GM12891 (cell line): ENCODE measurements at regions not wholly inside any gene's neighbourhood (a gene's known extent, or its start where the extent isn't known, plus 50 kb on each side); places are given as distances from the start of the nearest gene placed in this dataset.

Experiments
- DNase-seq: peaks from one replicate; pipeline ENCODE4 v3.0.0; 2011; ENCODE audit warnings: low spot score; ENCODE audit not compliant: insufficient read length
- FAIRE-seq: peaks from 2 replicates; lab custom pipeline; 2011; peaks lifted over from hg19 to GRCh38; lab: Jason Lieb, UNC
- PAX5 ChIP-seq: IDR thresholded peaks from 2 replicates; pipeline ENCODE4 v1.6.1; 2011; ENCODE audit warnings: low read length, moderate library complexity, mild to moderate bottlenecking; ENCODE audit not compliant: insufficient read depth, severe bottlenecking
- POLR2A ChIP-seq: IDR thresholded peaks from 2 replicates; pipeline ENCODE4 v1.6.1; 2011; ENCODE audit warnings: low read depth, low read length, control low read depth
- POLR2AphosphoS5 ChIP-seq: IDR thresholded peaks from 2 replicates; pipeline ENCODE4 v1.6.1; 2011; ENCODE audit warnings: low read depth, low read length, control low read depth
- POU2F2 ChIP-seq: IDR thresholded peaks from 2 replicates; pipeline ENCODE4 v1.6.1; 2011; ENCODE audit warnings: low read depth, mild to moderate bottlenecking, control low read depth, low read length, moderate library complexity
- SPI1 ChIP-seq: IDR thresholded peaks from 2 replicates; pipeline ENCODE4 v1.6.1; 2011; ENCODE audit warnings: low read depth, low read length, control low read depth
- TAF1 ChIP-seq: IDR thresholded peaks from 2 replicates; pipeline ENCODE4 v1.6.1; 2011; ENCODE audit warnings: low read depth, low read length, control low read depth

- no peak for FAIRE-seq
Observed at GRCh38 chr15:37814847-37815515, 119.5 kb upstream of the TMCO5A start.

GRCh38 chr15:37818152-37818677 lies 116.2 kb upstream of the TMCO5A start:
- FAIRE-seq (no peak), DNase-seq (no peak)
- TF ChIP-seq SPI1 (no peak), PAX5 (no peak), TAF1 (no peak), POU2F2 (no peak), POLR2A (no peak), POLR2AphosphoS5 (no peak)

More at GRCh38 chr15:37814847-37815515, 119.5 kb upstream of the TMCO5A start:
- TF ChIP-seq PAX5 (no peak), TAF1 (no peak), POU2F2 (no peak), POLR2AphosphoS5 (no peak), POLR2A (no peak), SPI1 (no peak)
- DNase-seq = no peak

- FAIRE-seq = no peak
- TF ChIP-seq PAX5 (no peak), SPI1 (no peak)
- no peak for DNase-seq
Observed at GRCh38 chr15:37819191-37819590, 115.2 kb upstream of the TMCO5A start.

GRCh38 chr15:37820380-37821128 lies 113.9 kb upstream of the TMCO5A start:
- TF ChIP-seq PAX5 (no peak), POLR2A (no peak), SPI1 (no peak), POU2F2 (no peak), POLR2AphosphoS5 (no peak), TAF1 (no peak)
- DNase-seq = no peak
- no peak for FAIRE-seq

- FAIRE-seq (no peak), DNase-seq (no peak)
- no peak for TF ChIP-seq POLR2A
- no peak for TF ChIP-seq TAF1
- no peak for TF ChIP-seq POLR2AphosphoS5
- TF ChIP-seq PAX5 = no peak
- TF ChIP-seq POU2F2 = no peak
- no peak for TF ChIP-seq SPI1
Observed at GRCh38 chr15:37823601-37824275, 110.7 kb upstream of the TMCO5A start.

- FAIRE-seq (no peak), DNase-seq (no peak)
- no peak for TF ChIP-seq POLR2AphosphoS5
- no peak for TF ChIP-seq POLR2A
- no peak for TF ChIP-seq POU2F2
Observed at GRCh38 chr15:37824717-37825382, 109.6 kb upstream of the TMCO5A start.

GRCh38 chr15:37837276-37837675 lies 97.2 kb upstream of the TMCO5A start:
- FAIRE-seq (no peak), DNase-seq (no peak)
- TF ChIP-seq SPI1 (no peak), POLR2A (no peak), POLR2AphosphoS5 (no peak), TAF1 (no peak), POU2F2 (no peak)

GRCh38 chr15:37847776-37848175 lies 86.7 kb upstream of the TMCO5A start:
- TF ChIP-seq POLR2AphosphoS5 (no peak), SPI1 (no peak), POU2F2 (no peak), PAX5 (no peak), TAF1 (no peak), POLR2A (no peak)
- DNase-seq = no peak
- FAIRE-seq = no peak

GRCh38 chr15:37856109-37856508 lies 78.3 kb upstream of the TMCO5A start:
- TF ChIP-seq POLR2A (no peak), POU2F2 (no peak)
- no peak for FAIRE-seq
- DNase-seq = no peak

- no peak for TF ChIP-seq POLR2AphosphoS5
- TF ChIP-seq SPI1 = no peak
- no peak for TF ChIP-seq POU2F2
- TF ChIP-seq TAF1 = no peak
- TF ChIP-seq PAX5 = no peak
- TF ChIP-seq POLR2A = no peak
- no peak for FAIRE-seq
- no peak for DNase-seq
Observed at GRCh38 chr15:37860896-37861295, 73.5 kb upstream of the TMCO5A start.
